NCI-H187 (cell line): ENCODE measurements at regions not wholly inside any gene's neighbourhood (a gene's known extent, or its start where the extent isn't known, plus 50 kb on each side); places are given as distances from the start of the nearest gene placed in this dataset.

Experiments used
- DNase-seq, 2 experiments: peaks; one replicate each; lab custom pipeline; 2025; lab: John Stamatoyannopoulos, UW

DNA sequence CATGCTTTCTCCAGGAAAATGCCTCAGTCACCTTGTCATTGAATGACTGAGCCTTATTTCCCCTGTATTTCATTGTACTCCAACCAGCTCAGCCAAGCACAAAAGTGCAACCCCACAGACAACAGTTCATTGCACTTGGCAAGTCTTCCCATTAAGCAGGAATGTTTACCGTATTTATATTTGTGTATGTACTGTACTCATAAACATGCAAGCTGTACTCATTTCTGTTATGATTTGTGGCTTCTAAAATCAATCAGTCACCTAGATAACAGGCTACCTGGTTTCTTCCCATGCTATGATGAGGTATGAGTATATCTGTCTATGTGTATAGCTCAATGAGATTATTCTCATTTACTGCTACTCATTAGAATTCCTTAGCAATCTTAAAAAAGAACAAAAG, 505.5 kb upstream of the FAM98A start:
- no peak for DNase-seq

GRCh38 chr2:34103437-34103836, 504.3 kb upstream of the FAM98A start:
- no peak for DNase-seq

DNA sequence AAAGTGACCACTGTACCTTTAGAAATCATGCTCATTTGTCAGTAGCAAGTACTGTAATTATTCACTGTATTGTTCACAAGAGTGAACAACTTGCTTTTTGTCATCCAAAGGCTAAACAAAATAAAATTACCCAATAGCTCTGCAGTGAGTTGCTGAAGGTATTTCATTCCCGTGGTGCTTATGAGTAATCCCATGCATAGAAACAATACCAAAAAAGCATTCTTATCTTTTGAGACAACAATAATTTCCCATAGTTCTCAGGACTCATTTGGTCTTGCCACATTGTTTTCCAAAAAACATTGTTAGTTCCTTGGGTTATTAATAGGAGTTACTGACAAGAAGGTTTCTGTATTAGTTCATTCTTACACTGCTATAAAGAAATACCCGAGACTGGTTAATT, 503.2 kb upstream of the FAM98A start:
- no peak for DNase-seq

GRCh38 chr2:34099377-34099776, 500.3 kb upstream of the FAM98A start:
- DNase-seq, result no peak

DNA sequence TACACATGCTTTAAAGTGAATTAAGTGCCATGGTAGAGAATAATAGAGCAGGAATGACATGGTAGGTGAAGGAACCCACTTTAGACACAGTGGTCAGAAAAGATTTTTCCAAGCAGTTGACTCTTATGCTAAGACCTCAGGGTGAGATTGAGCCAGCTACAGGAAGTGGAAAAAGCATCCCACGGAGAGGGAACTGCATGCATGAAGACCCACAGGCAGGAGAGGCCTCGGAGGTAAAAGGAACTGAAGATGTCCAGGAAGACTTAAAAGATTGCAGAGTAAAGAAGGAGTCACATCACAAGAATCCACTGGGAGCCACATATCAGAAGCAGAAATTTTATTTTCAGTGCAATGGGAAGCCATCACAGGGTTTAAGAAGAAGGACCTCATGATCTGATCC, 499.2 kb upstream of the FAM98A start:
- DNase-seq, result no peak

DNA sequence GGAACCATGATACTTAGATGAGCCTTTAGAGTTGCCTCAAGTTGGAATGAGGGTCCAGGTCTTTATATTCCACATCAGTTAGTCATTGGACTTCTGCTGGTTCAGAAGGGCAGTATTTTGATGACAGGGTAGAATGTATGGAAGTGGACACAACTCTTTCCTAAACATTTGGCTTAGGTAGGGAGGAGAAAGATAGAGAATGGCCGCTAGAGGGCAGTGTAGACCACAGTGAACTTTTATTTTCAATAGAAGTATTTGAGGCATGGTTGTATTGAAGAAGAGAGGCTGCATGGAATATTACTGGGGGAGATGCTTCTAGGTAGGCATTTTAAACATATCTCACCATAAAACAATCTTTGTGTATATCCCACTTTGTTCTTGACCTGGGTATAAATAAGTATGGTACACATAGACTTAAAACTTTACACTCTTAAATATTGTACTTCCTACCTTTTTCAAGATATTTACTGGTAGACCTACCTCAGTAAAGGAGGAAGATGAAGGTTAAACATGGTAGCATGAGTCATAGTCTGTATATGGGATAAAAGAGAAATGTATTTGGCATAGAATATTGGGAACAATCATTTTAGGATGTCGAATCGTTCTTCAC, 497.6 kb upstream of the FAM98A start:
- peak; percentile 1 to 10 for DNase-seq

- DNase-seq, result no peak
Observed at GRCh38 chr2:34093790-34094189, 494.7 kb upstream of the FAM98A start.

DNA sequence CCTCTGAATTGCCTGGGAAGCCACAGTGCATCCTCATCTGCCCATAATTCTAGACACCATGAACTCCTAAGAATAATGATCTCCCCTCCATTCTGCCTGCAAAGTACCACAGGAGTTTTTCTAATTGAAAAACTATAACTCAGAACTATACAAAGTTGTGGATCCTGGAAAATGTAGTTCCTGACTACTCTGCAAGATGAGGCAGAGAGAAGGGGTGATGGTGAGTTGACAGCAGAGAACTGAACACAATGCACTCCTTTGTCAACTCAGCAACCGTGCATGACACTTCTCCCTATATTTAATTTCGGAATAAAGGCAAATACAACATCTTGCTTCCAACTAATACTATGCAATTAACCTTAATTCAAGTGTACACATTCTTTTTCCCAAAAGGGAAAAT, 471.1 kb upstream of the FAM98A start:
- no peak for DNase-seq

DNA sequence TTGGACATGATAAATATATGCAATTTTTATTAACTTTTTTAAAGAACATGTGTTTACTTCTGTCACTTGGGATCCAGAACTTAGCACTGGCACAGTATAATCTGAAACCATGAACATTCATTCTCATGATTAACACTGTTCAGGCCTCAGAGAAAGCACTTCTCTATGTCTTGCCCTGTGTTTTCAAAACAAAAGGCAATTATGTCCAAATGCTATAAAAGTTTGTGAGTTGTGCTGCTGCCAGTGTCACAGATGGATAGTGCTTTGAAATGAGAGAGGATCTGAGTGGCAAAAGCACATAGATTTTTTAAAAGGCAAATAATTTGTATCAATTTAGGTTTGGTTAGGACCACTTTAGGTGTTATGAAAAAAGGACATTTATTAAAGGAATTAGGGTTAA, 470.5 kb upstream of the FAM98A start:
- DNase-seq, result no peak

- no peak for DNase-seq
Observed at GRCh38 chr2:34050413-34050812, 451.3 kb upstream of the FAM98A start.

GRCh38 chr2:34045101-34045655, 446.1 kb upstream of the FAM98A start:
- no peak for DNase-seq

DNA sequence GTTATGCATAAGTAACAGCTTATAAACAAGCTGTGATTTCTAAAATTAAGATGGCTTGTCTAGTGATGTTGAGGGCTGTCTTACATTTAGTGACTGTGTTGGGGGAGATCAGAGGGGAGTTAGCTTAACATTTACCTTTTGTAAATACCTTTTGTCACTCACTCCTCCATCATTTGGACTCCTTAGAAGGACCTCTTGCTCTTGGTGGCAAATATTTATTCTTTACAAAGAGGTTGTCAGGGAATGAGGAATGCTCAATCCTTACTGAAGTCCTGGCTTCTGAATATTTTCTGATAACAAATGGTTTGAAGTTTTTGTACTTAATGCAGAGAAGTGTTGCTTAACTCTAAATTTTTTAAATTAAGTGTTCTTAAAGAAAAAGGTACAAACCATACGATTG, 438.8 kb upstream of the FAM98A start:
- no peak for DNase-seq

- no peak for DNase-seq
Observed at GRCh38 chr2:34037157-34037556, 438.1 kb upstream of the FAM98A start.

DNA sequence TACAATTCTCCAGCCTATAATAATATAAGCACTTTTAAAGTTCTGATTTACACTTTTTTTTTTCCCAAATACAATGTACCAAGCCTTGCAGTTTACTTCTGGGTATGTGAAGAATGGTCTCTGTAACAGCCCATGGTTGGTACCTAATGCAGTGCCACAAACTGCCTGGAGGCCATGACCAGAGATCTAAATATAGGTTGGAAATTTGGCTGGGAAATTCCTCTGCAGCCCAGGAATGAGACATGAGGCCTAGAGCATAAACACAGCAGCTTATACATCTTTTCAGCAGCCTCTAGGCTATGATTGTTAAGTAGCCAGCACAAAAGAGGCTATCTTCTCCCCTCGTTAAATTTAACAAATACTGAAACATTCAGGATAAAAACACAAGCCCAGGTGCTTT, 432.0 kb upstream of the FAM98A start:
- DNase-seq, result no peak

DNA sequence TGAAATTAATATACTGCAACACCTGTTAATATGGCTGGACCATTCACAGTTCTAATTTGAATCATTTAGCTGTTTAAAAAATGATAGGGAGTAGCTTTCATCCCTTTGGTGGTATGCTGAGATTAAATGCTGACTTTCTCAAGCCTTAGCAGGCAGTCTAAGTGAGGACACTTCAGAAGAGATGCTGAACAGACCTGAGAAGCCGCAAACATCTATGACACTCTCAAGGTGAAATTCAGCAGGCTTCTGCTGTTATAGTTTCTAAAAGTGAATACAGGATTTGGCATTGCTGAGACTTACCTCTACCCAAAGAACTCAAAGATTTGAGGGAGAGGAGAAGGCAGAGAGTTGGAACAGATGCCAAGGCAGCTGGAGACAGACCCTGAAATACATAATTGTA, 431.2 kb upstream of the FAM98A start:
- no peak for DNase-seq

GRCh38 chr2:34029073-34029472, 430.0 kb upstream of the FAM98A start:
- no peak for DNase-seq

DNA sequence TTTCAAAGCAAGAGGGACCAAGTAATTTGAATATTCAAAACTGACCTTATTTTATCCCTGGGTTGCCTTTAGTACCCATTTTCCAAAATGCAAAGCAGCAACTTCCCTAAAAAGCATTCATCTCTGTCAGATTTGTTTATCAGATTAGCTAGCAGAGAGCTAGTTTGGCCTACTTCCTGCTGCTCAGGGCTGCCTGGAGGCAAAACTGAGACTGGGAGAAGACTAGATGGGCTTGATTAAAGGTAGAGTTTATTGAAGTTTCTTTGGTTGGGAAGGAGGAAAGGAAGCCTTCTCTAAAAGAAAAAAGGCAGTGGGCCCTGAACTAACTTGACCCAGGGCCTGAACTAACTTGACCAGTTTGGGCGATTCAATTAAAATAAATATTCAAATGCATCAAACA, 426.1 kb upstream of the FAM98A start:
- no peak for DNase-seq

- no peak for DNase-seq
Observed at GRCh38 chr2:34012715-34013302, 413.7 kb upstream of the FAM98A start.

GRCh38 chr2:34011684-34012083, 412.6 kb upstream of the FAM98A start:
- no peak for DNase-seq

GRCh38 chr2:34005901-34006300, 406.8 kb upstream of the FAM98A start:
- DNase-seq, result no peak

GRCh38 chr2:34004936-34005335, 405.8 kb upstream of the FAM98A start:
- no peak for DNase-seq

DNA sequence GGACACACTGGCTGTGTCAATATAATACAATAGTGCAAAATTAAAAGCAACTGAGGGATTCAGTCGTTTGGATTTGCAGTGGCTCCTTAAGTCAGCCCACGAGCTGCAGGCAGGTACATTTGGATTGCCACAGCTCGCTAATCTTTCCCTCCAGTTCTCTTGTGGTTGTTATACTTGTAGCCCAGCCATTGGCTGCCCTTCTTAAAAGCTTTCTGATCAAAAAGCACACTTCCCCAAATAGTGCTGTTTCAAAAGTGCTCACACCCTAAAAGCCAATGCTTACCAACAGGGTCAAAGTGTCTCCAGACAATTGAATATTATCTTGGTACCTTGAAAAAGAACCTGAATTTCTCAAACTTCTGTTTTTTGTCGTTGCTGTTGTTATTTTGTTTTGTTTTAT, 404.7 kb upstream of the FAM98A start:
- DNase-seq, result no peak

DNA sequence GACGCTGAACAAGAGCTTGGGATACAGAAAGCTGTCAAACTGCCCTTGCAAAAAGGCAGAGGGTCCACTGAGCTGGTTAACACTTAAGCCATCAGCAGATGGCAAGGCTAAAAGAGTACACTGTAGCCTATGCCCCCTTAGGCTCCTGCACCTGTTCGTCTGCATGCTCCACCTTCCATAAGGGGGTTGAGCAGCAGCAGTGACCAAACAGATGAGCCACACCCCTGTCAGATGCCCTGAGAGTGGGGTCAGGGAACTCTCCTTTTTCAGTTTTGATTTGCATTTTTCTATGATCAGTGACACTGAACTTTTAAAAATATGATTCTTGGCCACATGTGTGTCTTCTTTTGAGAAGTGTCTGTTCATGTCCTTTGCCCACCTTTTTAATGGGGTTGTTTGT, 402.5 kb upstream of the FAM98A start:
- no peak for DNase-seq

DNA sequence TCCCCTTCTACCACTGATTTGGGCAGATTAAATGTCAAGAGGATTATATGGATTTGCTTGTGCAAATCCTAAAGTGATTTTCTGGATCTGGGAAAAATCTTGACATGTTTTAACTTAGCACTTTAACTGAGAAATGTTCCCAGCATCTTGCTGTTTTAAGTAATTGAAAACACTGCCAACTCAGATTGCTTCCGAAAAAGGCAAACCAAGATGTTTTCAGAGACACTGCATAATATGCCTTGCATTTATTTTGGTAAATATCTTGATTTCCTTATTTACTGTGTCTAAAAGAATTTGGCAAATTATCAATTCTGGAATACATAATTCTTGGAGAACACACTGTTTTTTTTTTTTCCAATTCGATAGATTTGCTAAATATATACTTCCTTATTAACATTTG, 385.0 kb upstream of the FAM98A start:
- no peak for DNase-seq
